ENCODE measurements at regions not wholly inside any gene's neighbourhood (a gene's known extent, or its start where the extent isn't known, plus 50 kb on each side); places are given as distances from the start of the nearest gene placed in this dataset.

DNA sequence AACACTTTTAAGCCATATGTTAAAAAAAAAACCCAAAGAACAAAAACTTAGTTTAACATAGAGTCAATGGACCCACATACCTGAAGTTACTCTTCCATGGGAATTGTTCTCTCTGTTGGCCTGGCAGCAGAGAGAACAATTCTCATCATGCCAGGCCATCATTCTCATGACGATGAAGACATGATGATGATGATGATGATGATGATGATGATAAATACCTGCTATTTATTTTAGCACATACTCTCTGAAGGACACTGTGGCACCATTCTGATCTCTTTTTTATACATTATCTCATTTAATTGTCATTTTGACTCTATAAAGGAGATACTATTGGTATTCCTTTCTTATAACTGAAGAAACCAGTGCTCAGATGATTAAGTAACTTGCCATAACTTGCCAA, 366.9 kb downstream of the MFSD1 start:
- TF ChIP-seq PPARA (CRISPR knock-in tag; IDR thresholded peaks at IDR 0.05; ENCODE audit: borderline replicate concordance): no peak
- no peak for TF ChIP-seq ZFP30 (CRISPR knock-in tag; IDR thresholded peaks at IDR 0.05)
- no peak for TF ChIP-seq RARB (CRISPR knock-in tag; IDR thresholded peaks at IDR 0.05)
- no peak for TF ChIP-seq ESRRG (CRISPR knock-in tag; IDR thresholded peaks at IDR 0.05)
- no peak for TF ChIP-seq ZNF8 (CRISPR knock-in tag; IDR thresholded peaks at IDR 0.05)
- no peak for TF ChIP-seq SNAI2 (CRISPR knock-in tag; IDR thresholded peaks at IDR 0.05)
- TF ChIP-seq, protein P1, sequence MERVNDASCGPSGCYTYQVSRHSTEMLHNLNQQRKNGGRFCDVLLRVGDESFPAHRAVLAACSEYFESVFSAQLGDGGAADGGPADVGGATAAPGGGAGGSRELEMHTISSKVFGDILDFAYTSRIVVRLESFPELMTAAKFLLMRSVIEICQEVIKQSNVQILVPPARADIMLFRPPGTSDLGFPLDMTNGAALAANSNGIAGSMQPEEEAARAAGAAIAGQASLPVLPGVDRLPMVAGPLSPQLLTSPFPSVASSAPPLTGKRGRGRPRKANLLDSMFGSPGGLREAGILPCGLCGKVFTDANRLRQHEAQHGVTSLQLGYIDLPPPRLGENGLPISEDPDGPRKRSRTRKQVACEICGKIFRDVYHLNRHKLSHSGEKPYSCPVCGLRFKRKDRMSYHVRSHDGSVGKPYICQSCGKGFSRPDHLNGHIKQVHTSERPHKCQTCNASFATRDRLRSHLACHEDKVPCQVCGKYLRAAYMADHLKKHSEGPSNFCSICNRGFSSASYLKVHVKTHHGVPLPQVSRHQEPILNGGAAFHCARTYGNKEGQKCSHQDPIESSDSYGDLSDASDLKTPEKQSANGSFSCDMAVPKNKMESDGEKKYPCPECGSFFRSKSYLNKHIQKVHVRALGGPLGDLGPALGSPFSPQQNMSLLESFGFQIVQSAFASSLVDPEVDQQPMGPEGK (CRISPR knock-in tag; IDR thresholded peaks at IDR 0.05; ENCODE audit: borderline replicate concordance): no peak

Measured in SK-N-SH treated with all-trans-retinoic acid at 6 μM for 48 hours (cell line).